ENCODE measurements at regions not wholly inside any gene's neighbourhood (a gene's known extent, or its start where the extent isn't known, plus 50 kb on each side); places are given as distances from the start of the nearest gene placed in this dataset.
"Not testable (repeated sequence)": the region's sequence is repeated elsewhere in the genome, so short reads cannot be mapped to it uniquely, and the experiment has no call there.

DNA sequence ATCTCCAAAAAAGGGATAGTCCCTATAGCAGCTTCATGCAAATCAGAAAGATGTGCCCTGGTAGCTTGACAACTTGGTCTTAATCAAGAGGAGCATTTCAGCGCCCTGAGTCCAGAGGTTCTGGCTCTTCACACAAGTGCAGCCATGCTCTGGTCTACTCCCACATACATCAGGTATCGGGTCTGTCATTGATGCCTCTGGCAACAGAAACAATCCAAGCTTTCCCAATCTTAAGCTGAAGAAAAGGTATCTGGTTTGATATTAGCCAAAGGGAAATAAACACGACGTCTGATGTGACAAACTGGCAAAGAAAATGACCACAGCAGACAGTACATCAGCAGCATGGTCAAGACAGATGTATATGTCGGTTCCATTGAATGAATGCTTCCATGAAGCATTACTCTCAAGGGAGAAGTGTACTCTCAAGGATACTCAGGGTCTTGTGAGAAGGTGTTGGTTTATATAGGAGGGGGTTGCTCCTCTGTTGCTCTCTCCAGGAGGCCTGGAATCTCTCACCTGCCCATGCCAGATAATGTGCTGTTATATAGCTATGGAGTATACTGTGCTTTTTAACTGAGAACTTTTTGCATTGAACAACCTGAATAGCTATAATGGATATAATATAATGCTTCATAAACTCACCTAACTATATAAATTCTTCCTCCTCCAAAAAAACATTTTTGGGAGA is 879.6 kb upstream of the PCDH10 start:
- no peak for DNase-seq

- DNase-seq = no peak
Observed at GRCh38 chr4:132275583-132276121, 873.4 kb upstream of the PCDH10 start.

GRCh38 chr4:132276185-132276584 is 872.9 kb upstream of the PCDH10 start:
- DNase-seq = no peak

DNA sequence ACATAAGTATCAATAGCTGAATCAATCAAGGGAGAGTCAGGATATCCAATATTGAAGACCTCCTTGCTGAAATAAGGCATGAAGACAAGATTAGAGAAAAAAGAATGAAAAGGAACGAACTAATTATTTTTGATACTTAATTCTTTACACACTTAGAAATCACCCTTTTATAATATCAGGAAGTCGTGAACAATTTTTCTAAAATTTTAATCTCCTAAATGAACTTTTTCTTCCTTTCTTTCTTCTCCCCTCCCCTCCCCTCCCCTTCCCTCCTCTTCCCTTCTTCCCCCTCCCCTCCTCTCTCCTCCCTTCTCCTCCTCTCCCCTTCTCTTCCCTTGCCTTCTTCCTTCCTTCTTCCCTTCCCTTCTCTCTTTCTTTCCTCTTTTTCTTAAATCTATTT is 872.1 kb upstream of the PCDH10 start:
- DNase-seq = no peak

DNA sequence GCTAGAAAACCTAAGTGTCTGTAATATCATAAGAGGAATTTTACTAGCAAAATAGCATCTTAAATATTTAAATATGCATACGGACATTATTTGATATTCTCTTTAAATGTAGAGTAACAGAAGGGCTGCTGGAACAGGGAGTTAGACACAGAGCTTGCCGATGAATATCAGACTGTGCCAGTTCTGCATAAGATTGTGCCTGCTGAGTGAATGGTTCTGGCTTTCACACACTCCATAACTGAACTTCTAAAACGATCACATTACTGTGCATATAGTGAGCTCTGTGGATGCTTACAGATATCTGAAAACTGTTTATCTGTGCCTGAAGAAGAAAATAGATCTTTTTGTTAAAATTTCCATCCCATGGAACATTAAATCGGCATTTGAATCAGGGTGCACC is 867.4 kb upstream of the PCDH10 start:
- DNase-seq = no peak

GRCh38 chr4:132284910-132285426 is 864.1 kb upstream of the PCDH10 start:
- no peak for DNase-seq

GRCh38 chr4:132297346-132297745 is 851.7 kb upstream of the PCDH10 start:
- no peak for DNase-seq

GRCh38 chr4:132299841-132300240 is 849.3 kb upstream of the PCDH10 start:
- no peak for DNase-seq

DNA sequence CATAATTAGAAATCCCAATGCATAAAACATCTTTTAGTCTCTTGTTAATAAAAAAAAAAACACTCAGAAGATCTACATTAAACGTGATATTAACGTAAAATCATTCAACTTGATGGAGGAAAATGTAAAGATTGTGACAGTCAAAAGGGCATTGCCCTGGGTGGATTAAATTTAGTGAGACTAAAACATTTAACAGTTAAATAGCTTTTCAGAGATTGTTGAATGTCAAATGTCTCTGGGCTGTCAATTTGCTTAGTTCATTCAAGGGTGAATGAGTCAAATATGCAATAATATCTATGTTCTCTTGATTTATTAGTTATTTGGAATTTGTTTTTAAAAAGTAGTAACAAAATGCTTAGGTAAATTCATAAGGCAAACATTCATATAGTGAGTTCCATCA is 836.6 kb upstream of the PCDH10 start:
- DNase-seq = no peak

GRCh38 chr4:132313852-132314251 is 835.2 kb upstream of the PCDH10 start:
- no peak for DNase-seq

GRCh38 chr4:132316738-132317137 is 832.4 kb upstream of the PCDH10 start:
- DNase-seq = no peak

DNA sequence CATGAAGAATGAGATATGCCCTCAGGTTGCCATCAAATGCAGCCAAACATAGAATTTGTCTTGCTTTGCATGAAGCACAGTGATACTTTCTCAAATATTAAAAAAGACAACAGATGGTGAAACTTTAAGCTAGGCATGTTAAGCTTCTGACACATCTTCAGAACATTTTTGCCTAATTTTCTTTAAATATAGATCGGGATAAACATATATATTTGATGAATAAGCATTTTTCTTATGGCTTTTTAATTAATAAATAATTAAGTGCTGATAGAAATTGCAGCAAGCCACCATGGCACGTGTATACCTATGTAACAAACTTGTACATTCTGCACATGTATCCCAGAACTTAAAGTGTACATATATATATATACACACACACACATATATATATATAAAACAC is 831.2 kb upstream of the PCDH10 start:
- no peak for DNase-seq

DNA sequence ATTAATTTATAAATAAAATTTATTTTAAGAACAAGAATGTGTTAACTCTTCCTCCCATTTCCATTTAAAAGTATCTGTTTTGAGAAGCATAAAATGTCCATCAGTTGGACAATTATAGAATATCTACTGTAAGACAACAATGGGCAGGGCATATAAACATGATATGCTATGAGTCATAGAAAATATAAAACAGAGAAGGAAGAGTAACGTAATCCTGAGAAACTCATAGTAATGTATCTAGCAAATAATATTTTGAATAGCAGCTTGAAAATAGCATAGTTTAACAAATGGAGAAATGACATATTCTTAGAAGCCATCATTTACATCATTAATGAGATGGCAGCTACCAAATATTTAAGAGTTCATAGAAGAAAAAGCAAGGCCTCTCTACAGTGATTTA is 820.3 kb upstream of the PCDH10 start:
- no peak for DNase-seq

GRCh38 chr4:132330994-132331393 is 818.1 kb upstream of the PCDH10 start:
- no peak for DNase-seq

DNA sequence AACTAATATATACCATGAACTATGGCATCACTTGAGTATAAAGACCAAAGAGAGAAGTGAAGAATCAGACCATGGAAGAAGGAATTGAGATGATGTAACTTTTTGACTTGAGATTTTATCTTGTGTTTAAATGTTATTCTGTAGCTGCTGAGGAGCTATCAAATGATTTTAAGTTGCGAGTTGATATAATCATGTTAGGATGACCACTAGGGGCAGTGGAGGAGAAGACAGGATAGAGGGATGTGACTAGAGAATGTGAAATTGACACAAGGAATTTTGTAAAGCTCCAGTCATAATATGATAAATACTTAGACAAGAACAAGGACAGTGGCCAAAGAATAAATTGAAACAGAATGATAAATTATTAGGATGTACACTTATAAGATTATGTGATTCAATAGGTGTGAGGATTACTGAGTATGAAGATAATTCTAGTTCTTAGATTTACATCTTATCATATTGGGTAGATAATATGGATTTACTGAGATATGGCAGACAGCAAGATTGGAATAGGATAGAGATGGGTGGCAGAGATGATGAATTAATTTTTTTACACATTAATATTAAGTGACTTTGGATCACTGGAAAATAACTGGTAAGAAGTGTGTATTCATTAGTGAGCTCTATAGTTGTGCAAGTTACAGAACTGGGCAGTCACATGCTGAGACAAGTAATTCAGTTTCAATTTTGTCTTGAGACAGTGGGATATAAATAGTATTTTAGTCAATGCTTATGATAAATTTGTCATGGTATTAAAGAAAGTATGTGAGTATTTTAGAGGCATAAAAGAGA is 816.0 kb upstream of the PCDH10 start:
- DNase-seq = no peak

DNA sequence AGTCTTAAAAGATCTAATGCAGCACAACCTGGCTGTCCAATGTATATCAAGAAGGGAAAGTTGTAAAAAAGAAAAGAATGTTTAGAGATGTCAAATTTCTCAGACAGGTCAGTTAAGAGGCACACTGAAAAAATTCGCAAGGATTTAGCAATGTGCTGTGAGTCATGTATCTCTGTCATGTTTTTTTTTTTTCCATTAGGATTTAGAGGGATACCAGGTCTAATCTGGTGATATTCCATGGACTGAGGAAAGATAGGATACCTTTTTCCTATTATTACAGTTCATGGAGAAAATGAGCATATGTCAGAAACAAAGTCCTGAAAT is 815.4 kb upstream of the PCDH10 start:
- no peak for DNase-seq

- DNase-seq = no peak
Observed at GRCh38 chr4:132334081-132334480, 815.0 kb upstream of the PCDH10 start.

DNA sequence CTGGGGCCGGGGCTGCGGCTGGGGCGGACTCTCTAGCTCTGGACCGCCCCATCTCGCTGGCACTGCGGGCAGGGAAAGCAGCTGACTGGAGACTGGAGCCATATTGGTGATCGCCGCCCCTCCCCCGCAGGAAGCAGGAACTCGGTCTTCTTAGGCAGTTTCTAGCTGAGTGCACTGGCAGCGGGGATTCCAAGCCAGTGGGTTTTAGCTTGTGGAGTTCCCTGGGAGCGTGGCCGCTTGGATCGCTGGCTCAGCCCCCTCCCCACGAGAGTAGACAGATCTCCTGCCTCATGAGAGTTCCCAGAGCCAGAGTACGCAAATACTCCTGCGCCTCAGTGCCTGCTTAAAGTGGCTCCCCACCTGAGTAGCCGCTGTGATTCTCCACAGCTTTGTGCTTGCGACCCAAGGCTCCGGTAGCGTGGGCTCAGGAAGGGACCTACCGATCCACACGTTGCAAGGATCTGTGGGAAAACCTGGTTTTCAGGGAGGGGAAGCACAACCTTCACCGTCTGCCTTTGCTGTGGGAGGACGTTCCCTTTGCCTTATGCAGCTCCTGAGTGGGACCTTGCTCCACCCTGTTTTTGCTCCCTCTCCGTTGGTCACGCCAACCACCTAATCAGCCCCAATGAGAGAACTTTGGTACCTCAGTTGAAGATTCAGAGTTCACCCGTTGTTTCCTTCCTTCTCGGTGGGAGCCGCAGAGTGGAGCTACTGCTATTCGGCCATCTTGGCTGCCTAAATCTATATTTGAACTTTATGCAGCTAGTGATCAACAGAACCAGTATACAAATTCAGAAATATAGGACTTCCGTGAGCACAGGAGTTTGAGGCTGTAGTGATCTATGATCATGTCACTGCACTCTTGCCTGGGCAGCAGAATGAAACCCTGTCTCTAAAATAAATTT is 803.9 kb upstream of the PCDH10 start:
- no peak for DNase-seq

DNA sequence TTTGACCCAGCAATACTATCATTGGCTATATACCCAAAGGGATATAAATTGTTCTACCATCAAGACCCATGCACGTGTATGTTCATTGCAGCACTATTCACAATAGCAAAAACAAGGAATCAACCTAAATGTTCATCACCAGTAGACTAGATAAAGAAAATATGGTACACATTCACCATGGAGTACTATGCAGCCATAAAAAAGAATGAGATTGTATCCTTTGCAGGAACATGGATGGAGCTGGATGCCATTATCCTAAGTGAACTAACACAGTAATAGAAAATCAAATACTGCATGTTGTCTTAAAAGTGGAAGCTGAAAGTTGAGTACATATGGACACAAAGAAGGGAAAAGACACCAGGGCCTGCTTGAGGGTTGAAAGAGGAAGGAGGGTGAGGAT is 803.1 kb upstream of the PCDH10 start:
- DNase-seq = no peak

- DNase-seq = not testable (repeated sequence)
Observed at GRCh38 chr4:132351606-132352005, 797.5 kb upstream of the PCDH10 start.

GRCh38 chr4:132382243-132382642 is 766.9 kb upstream of the PCDH10 start:
- DNase-seq = no peak

GRCh38 chr4:132383571-132384199 is 765.4 kb upstream of the PCDH10 start:
- no peak for DNase-seq

DNA sequence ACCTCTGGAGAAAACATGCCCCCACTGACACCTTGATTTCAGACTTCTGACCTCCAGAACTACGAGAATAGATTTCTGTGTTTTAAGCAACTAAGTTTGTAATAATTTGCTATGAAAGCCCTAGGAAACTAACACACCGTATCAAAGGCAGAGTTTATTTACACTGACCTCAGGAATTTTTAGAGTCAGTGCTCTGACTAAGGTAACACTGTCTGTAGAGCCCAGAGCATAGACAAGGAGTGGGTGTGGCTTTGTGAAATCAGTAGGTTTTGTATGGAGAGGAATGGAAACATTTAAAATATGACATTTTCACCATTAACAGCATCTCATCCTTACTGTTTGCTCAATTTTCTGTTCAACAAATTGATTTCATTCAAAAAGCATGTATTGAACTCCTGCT is 764.4 kb upstream of the PCDH10 start:
- DNase-seq = no peak

Measured in suppressor macrophage treated with lipopolysaccharide for 4 hours (primary cell).